Heart left ventricle (tissue), 13 donors: ENCODE measurements at regions not wholly inside any gene's neighbourhood (a gene's known extent, or its start where the extent isn't known, plus 50 kb on each side); places are given as distances from the start of the nearest gene placed in this dataset.

ENCODE experiments used
- CTCF ChIP-seq, 12 donors: fragments of 200-600 bp; sonication (generic) in 4 of 12; IDR thresholded peaks; one replicate each; pipeline versions ENCODE4 v1.5.0 to v1.8.0; 2018 to 2022; ENCODE audit warnings: antibody characterized with exemption in 12 of 12, mild to moderate bottlenecking in 5 of 12
- POLR2A ChIP-seq, 2 donors: fragments of 450-650 bp; IDR thresholded peaks; one replicate each; pipeline ENCODE4 v1.6.1; 2017; ENCODE audit warnings: antibody characterized with exemption in 2 of 2, mild to moderate bottlenecking in 2 of 2, moderate library complexity in 2 of 2
- donor health status: ischemic (EF 13 %, LVEDD 7.1; RV severe dilation, severe dysfunction).
- donor health status: DM: no; HTN: yes; CAD: no.
- donor health status: DM: no; HTN: no; CAD: no.
- donor health status: ischemic (EF 25% LVEDD 6.9; RV normal size, moderate dysfunction).
- donor health status: ischemic (EF 25% LVEDD 5.7; RV mildly dilated, moderate dysfunction).
- donor health status: ischemic (EF 35%, LVEDD 5.7; RV mildly dilated, moderate dysfunction).
- donor health status: nonischemic (EF 11% LVEDD 7.7; RV severe dilation, severe dysfunction).
- donor health status: DM: yes; HTN: yes; CAD: no.
- donor health status: PGD.
- donor health status: ischemic (EF 29% LVEDD 5.4; RV normal size, mild dysfunction).
- donor health status: nonischemic (EF 23%, LVEDD 6.1; RV moderate dilation, normal function).

DNA sequence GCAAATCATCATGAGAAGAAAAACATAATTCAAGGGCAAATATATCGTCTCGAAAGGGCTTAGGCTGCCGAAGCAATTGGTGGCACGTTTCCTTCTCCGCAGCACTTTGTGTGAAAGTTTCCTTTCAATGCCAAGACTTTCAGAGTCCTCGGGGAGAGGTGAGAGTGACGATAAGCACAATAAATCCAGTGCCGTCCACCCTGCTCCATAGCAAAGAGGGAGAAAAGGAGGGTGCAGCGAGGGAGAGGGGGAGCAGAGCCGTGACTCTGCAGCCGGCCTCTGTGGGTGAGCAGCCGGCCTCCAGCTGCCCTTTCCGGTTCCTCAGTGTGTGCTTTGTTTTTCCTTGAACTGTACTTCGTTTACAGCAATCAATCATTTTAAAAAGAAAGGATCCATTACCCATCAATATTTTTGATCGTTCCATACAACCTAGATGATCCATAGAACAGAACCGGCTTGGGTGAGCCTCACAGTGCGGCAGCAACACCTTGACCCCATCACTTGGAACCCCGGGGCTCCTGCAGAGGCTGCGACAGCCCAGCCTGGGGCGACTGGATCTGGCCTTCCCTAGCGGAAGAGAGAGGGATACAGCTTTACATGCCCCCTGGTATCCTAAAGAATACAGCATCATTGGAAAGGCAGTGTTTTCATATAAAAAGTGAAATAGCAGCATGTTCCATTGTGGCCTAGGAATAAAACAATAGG is 247.0 kb upstream of the IRX4 start:
- TF ChIP-seq CTCF (IDR thresholded peaks at IDR 0.05) (no peak), POLR2A (IDR thresholded peaks at IDR 0.05) (no peak)
